Ishikawa (cell line): ENCODE measurements at regions not wholly inside any gene's neighbourhood (a gene's known extent, or its start where the extent isn't known, plus 50 kb on each side); places are given as distances from the start of the nearest gene placed in this dataset.

Experiments
- CEBPB ChIP-seq: IDR thresholded peaks from 2 replicates; pipeline ENCODE4 v1.6.1; 2012
- EGR1 ChIP-seq: IDR thresholded peaks from 2 replicates; pipeline ENCODE4 v1.6.1; 2012

- TF ChIP-seq EGR1 (no peak), CEBPB (no peak)
Observed at GRCh38 chr9:17986595-17986994, 407.7 kb downstream of the SH3GL2 start.
